GM12878 (cell line): ENCODE measurements at regions not wholly inside any gene's neighbourhood (a gene's known extent, or its start where the extent isn't known, plus 50 kb on each side); places are given as distances from the start of the nearest gene placed in this dataset.

ENCODE experiments used
- ATAC-seq: fragments of 200-7000 bp; cut with Tn5 transposase; 3 replicates; pipeline ENCODE4 v1.9.1; 2020; ENCODE audit warnings: mild to moderate bottlenecking, moderate library complexity
- BruUV-seq: library from RNA; stranded (reverse); fragments of 400-500 nt; replicated peaks from 2 replicates; lab custom pipeline; 2021; lab: Mats Ljungman, UMichigan
- CTCF ChIA-PET: fragments of 300-600 bp; sonication (Branson Sonifier 250); formaldehyde crosslinking; extraction: SDS; loops from one replicate; lab custom pipeline; 2021; ENCODE audit warnings: inconsistent platforms; lab: Yijun Ruan, JAX
- POLR2A ChIA-PET: fragments of 350-600 bp; formaldehyde crosslinking; extraction: SDS; loops from one replicate; lab custom pipeline; 2021; ENCODE audit warnings: inconsistent platforms; lab: Charles Lee
- RAD21 ChIA-PET: fragments of 300-600 bp; sonication (Branson Sonifier 250); formaldehyde crosslinking; loops from one replicate; lab custom pipeline; 2023; ENCODE audit warnings: antibody characterized with exemption; ENCODE audit not compliant: unreplicated experiment; lab: Charles Lee
- SMC1A ChIA-PET: fragments of 300-600 bp; sonication (Branson Sonifier 250); formaldehyde crosslinking; loops from one replicate; lab custom pipeline; 2023; ENCODE audit not compliant: unreplicated experiment, uncharacterized antibody; lab: Charles Lee
- DNase-seq: peaks from one replicate; pipeline ENCODE4 v3.0.0-alpha.2; 2011; ENCODE audit warnings: low read depth, low spot score
- FAIRE-seq: peaks from 3 replicates; lab custom pipeline; 2011; peaks lifted over from hg19 to GRCh38; lab: Jason Lieb, UNC
- H2AFZ ChIP-seq: 2 replicates; pipeline ENCODE4 v1.6.0; 2011; ENCODE audit warnings: low read depth, low read length, control low read depth; ENCODE audit not compliant: control insufficient read depth
- H3K27ac ChIP-seq: 2 replicates; pipeline ENCODE4 v1.5.1; 2011; ENCODE audit warnings: control low read depth; ENCODE audit not compliant: control insufficient read depth, insufficient read depth
- H3K27me3 ChIP-seq, 2 experiments: replicated peaks in 1 of 2; 2 replicates each; pipeline versions ENCODE4 v1.6.0 to v1.6.1; 2011; ENCODE audit warnings: low read length in 1 of 2; ENCODE audit not compliant: control insufficient read depth in 2 of 2, insufficient read depth in 2 of 2
- H3K36me3 ChIP-seq, 2 experiments: 2 replicates each; pipeline ENCODE4 v1.5.1; 2011; ENCODE audit warnings: low read length in 1 of 2; ENCODE audit not compliant: control insufficient read depth in 2 of 2, insufficient read depth in 2 of 2
- H3K4me1 ChIP-seq: 2 replicates; pipeline ENCODE4 v1.6.1; 2011; ENCODE audit warnings: mild to moderate bottlenecking, low read length, moderate library complexity, mixed read lengths; ENCODE audit not compliant: control insufficient read depth, insufficient read depth
- H3K4me2 ChIP-seq: 2 replicates; pipeline ENCODE4 v1.6.0; 2011; ENCODE audit warnings: control low read depth; ENCODE audit not compliant: control insufficient read depth, insufficient read depth
- H3K4me3 ChIP-seq: fragments of 200-600 bp; sonication (generic); 2 replicates; pipeline ENCODE4 v1.5.1; 2016
- H3K79me2 ChIP-seq: 2 replicates; pipeline ENCODE4 v1.6.0; 2011; ENCODE audit warnings: low read length; ENCODE audit not compliant: control insufficient read depth, insufficient read depth
- H3K9ac ChIP-seq: 2 replicates; pipeline ENCODE4 v1.8.0; 2011; ENCODE audit warnings: low read length, control low read depth, mixed read lengths; ENCODE audit not compliant: control insufficient read depth, insufficient read depth
- H3K9me3 ChIP-seq: replicated peaks from 3 replicates; pipeline ENCODE4 v1.5.1; 2011; ENCODE audit warnings: mild to moderate bottlenecking, low read length; ENCODE audit not compliant: control insufficient read depth, insufficient read depth
- H4K20me1 ChIP-seq: 2 replicates; pipeline ENCODE4 v1.6.0; 2011; ENCODE audit not compliant: control insufficient read depth, insufficient read depth
- CBX5 ChIP-seq: sonication (generic); IDR thresholded peaks from 2 replicates; pipeline ENCODE4 v1.6.1; 2016; ENCODE audit warnings: low read depth, moderate library complexity, mild to moderate bottlenecking, inconsistent platforms
- E2F8 ChIP-seq: fragments of 450-650 bp; IDR thresholded peaks from 2 replicates; pipeline ENCODE4 v1.6.1; 2018; ENCODE audit warnings: mild to moderate bottlenecking, low read depth, moderate library complexity; ENCODE audit not compliant: partially characterized antibody
- NKRF ChIP-seq: fragments of 450-650 bp; conservative IDR thresholded peaks from 2 replicates; pipeline ENCODE4 v1.6.1; 2017; ENCODE audit warnings: mild to moderate bottlenecking, moderate library complexity
- PBX3 ChIP-seq: IDR thresholded peaks from 2 replicates; pipeline ENCODE4 v1.6.1; 2011; ENCODE audit warnings: mild to moderate bottlenecking, low read depth, low read length, moderate library complexity; ENCODE audit not compliant: insufficient replicate concordance
- RCOR1 ChIP-seq: conservative IDR thresholded peaks from 2 replicates; pipeline ENCODE4 v1.6.1; 2012; ENCODE audit warnings: low read depth, low read length, improper control_type of control experiment
- SMC3 ChIP-seq: IDR thresholded peaks from 2 replicates; pipeline ENCODE4 v1.6.1; 2011; ENCODE audit warnings: low read length, improper control_type of control experiment, borderline replicate concordance
- SUPT20H ChIP-seq: IDR thresholded peaks from 2 replicates; pipeline ENCODE4 v1.6.1; 2011; ENCODE audit warnings: low read depth, mild to moderate bottlenecking, low read length, moderate library complexity, borderline replicate concordance; ENCODE audit not compliant: control insufficient read depth
- TARDBP ChIP-seq: IDR thresholded peaks from 2 replicates; pipeline ENCODE4 v1.6.1; 2016; ENCODE audit warnings: borderline replicate concordance
- WGBS: methylation state at CpG from one replicate; pipeline ENCODE4 v1.1.6; 2016; ENCODE audit warnings: low lambda C conversion rate; ENCODE audit not compliant: insufficient replicate concordance, insufficient coverage; ENCODE audit errors: missing lambda C conversion rate; 5-methylcytosine and 5-hydroxymethylcytosine counted together
- in situ Hi-C: fragments of 300-500 bp; cut with MboI; formaldehyde crosslinking; loops from 9 replicates; pipeline ENCODE4 v1.14.3; 2018; ENCODE audit warnings: mixed read lengths
- intact Hi-C: fragments of 100-400 bp; cut with micrococcal nuclease; formaldehyde crosslinking; loops from one replicate; pipeline ENCODE4 v1.14.2; 2022; ENCODE audit not compliant: unreplicated experiment
- TF ChIP-seq, protein P1 (sequence below): fragments of 450-650 bp; IDR thresholded peaks from 2 replicates; pipeline ENCODE4 v1.6.1; 2017; ENCODE audit warnings: mild to moderate bottlenecking, moderate library complexity
- TF ChIP-seq, protein P2 (sequence below): IDR thresholded peaks from 2 replicates; pipeline ENCODE4 v1.6.1; 2011; ENCODE audit warnings: borderline replicate concordance, low read depth, mild to moderate bottlenecking, moderate library complexity, low read length; ENCODE audit not compliant: insufficient read depth, poor library complexity, severe bottlenecking

- TF ChIP-seq NKRF = no peak
- no peak for TF ChIP-seq RCOR1
- no peak for TF ChIP-seq TARDBP
- no peak for TF ChIP-seq SUPT20H
These were observed 601.5 kb upstream of the NRSN1 start (continued) for GRCh38 chr6:23524548-23524947.

DNA sequence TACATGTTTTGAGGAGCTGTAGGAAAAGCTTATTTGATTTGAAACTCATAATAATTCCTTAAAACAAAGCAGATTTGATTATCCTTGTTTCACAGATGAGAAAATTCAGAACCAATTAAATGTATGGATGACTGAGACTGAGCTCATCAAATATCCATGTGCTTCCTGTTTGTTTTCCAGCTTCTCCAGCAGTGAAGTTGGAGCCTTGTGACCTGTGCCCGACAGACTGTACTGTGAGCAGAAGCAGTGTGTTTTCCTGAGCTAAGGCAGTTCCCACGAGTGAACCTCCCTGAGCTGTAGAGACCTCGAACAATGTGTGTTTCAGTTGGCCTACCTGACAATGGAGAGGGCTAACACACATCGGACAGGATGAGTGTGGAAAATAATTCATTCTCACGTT lies 599.5 kb upstream of the NRSN1 start:
- Histone ChIP-seq H3K9me3 (no peaks in the 10 kb centered on the region), H3K79me2 (no peaks in the 10 kb centered on the region), H3K9ac (no peak overlapping the region), H2AFZ (no peak overlapping the region), H3K27ac (no peak overlapping the region), H3K4me1 (no peaks in the 10 kb centered on the region), H3K4me2 (no peak overlapping the region), H3K4me3 (no peak overlapping the region), H4K20me1 (no peaks in the 10 kb centered on the region), H3K27me3 (no peaks in the 10 kb centered on the region), H3K36me3 (no peaks in the 10 kb centered on the region)
- ChIA-PET SMC1A (no interaction called here), RAD21 (interaction anchor here (1.0 kb wide), 1 partner anchor 9 kb away, joined by 3 read pairs; no protein-coding TSS in a partner anchor), POLR2A (no interaction called here), CTCF (no interaction called here)
- DNase-seq = no peak
- BruUV-seq = no TSS peak
- FAIRE-seq = no peak
- 11% methylated on average over 5 of the region's 5 CpGs for WGBS
- in situ Hi-C loops = no loop called here
- intact Hi-C loops = no loop called here
- no peak for ATAC-seq
- TF ChIP-seq E2F8 (no peak), PBX3 (no peak), SMC3 (no peak), CBX5 (no peak)
- TF ChIP-seq, protein P1, sequence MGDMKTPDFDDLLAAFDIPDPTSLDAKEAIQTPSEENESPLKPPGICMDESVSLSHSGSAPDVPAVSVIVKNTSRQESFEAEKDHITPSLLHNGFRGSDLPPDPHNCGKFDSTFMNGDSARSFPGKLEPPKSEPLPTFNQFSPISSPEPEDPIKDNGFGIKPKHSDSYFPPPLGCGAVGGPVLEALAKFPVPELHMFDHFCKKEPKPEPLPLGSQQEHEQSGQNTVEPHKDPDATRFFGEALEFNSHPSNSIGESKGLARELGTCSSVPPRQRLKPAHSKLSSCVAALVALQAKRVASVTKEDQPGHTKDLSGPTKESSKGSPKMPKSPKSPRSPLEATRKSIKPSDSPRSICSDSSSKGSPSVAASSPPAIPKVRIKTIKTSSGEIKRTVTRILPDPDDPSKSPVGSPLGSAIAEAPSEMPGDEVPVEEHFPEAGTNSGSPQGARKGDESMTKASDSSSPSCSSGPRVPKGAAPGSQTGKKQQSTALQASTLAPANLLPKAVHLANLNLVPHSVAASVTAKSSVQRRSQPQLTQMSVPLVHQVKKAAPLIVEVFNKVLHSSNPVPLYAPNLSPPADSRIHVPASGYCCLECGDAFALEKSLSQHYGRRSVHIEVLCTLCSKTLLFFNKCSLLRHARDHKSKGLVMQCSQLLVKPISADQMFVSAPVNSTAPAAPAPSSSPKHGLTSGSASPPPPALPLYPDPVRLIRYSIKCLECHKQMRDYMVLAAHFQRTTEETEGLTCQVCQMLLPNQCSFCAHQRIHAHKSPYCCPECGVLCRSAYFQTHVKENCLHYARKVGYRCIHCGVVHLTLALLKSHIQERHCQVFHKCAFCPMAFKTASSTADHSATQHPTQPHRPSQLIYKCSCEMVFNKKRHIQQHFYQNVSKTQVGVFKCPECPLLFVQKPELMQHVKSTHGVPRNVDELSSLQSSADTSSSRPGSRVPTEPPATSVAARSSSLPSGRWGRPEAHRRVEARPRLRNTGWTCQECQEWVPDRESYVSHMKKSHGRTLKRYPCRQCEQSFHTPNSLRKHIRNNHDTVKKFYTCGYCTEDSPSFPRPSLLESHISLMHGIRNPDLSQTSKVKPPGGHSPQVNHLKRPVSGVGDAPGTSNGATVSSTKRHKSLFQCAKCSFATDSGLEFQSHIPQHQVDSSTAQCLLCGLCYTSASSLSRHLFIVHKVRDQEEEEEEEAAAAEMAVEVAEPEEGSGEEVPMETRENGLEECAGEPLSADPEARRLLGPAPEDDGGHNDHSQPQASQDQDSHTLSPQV = no peak
- TF ChIP-seq, protein P2, sequence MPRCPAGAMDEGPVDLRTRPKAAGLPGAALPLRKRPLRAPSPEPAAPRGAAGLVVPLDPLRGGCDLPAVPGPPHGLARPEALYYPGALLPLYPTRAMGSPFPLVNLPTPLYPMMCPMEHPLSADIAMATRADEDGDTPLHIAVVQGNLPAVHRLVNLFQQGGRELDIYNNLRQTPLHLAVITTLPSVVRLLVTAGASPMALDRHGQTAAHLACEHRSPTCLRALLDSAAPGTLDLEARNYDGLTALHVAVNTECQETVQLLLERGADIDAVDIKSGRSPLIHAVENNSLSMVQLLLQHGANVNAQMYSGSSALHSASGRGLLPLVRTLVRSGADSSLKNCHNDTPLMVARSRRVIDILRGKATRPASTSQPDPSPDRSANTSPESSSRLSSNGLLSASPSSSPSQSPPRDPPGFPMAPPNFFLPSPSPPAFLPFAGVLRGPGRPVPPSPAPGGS = no peak
